Sciatic nerve (tissue), 2 donors: ENCODE measurements at regions not wholly inside any gene's neighbourhood (a gene's known extent, or its start where the extent isn't known, plus 50 kb on each side); places are given as distances from the start of the nearest gene placed in this dataset.

Source experiments
- ATAC-seq: fragments of 200-7000 bp; cut with Tn5 transposase; one replicate; pipeline ENCODE4 v1.9.1; 2020; ENCODE audit warnings: mild to moderate bottlenecking, moderate library complexity
- DNase-seq: peaks from one replicate; pipeline ENCODE4 v3.0.0-alpha.2; 2020; ENCODE audit warnings: low spot score
- intact Hi-C: fragments of 100-400 bp; cut with DNase I; formaldehyde crosslinking; loops from one replicate; pipeline ENCODE4 v1.14.2; 2022
- donor health status: DM: no; HTN: no; CAD: no.
- donor health status: DM: no; HTN: no; CAD: no.

GRCh38 chr10:62453274-62453673, 79.1 kb downstream of the ZNF365 start:
- intact Hi-C loops, result no loop called here
- ATAC-seq, result no peak
- no peak for DNase-seq

- DNase-seq, result no peak
- peak; percentile 95 for ATAC-seq
- intact Hi-C loops, result no loop called here
Measured at GRCh38 chr10:62454687-62455397, 80.7 kb downstream of the ZNF365 start.

- ATAC-seq, result peak; percentile 22
- intact Hi-C loops, result no loop called here
- no peak for DNase-seq
Measured at GRCh38 chr10:62456611-62457101, 82.5 kb downstream of the ZNF365 start.

GRCh38 chr10:62457196-62457595, 83.0 kb downstream of the ZNF365 start:
- DNase-seq (no peak), ATAC-seq (no peak)
- intact Hi-C loops, result no loop called here

- intact Hi-C loops, result no loop called here
- no peak for ATAC-seq
- DNase-seq, result no peak
Measured at GRCh38 chr10:62457598-62457997, 83.4 kb downstream of the ZNF365 start.

- DNase-seq (no peak), ATAC-seq (peak; percentile 75)
- intact Hi-C loops, result no loop called here
Measured at GRCh38 chr10:62459072-62459471, 84.9 kb downstream of the ZNF365 start.

GRCh38 chr10:62459500-62459899, 85.3 kb downstream of the ZNF365 start:
- no peak for ATAC-seq
- DNase-seq, result no peak
- intact Hi-C loops, result no loop called here

GRCh38 chr10:62460393-62460792, 86.2 kb downstream of the ZNF365 start:
- ATAC-seq (no peak), DNase-seq (no peak)
- intact Hi-C loops, result no loop called here

- ATAC-seq (no peak), DNase-seq (no peak)
- intact Hi-C loops, result no loop called here
Measured at GRCh38 chr10:62461120-62461519, 87.0 kb downstream of the ZNF365 start.

- ATAC-seq, result no peak
- no peak for DNase-seq
- intact Hi-C loops, result no loop called here
Measured at GRCh38 chr10:62462461-62462860, 88.3 kb downstream of the ZNF365 start.

- no peak for DNase-seq
- intact Hi-C loops, result no loop called here
- no peak for ATAC-seq
Measured at GRCh38 chr10:62463364-62463763, 89.2 kb downstream of the ZNF365 start.

GRCh38 chr10:62464308-62464707, 90.1 kb downstream of the ZNF365 start:
- ATAC-seq, result no peak
- intact Hi-C loops, result no loop called here
- DNase-seq, result no peak

- ATAC-seq (no peak), DNase-seq (no peak)
- intact Hi-C loops, result no loop called here
Measured at GRCh38 chr10:62466590-62466989, 92.4 kb downstream of the ZNF365 start.

GRCh38 chr10:62467527-62467926, 93.4 kb downstream of the ZNF365 start:
- intact Hi-C loops, result no loop called here
- DNase-seq, result no peak
- no peak for ATAC-seq

- ATAC-seq, result no peak
- DNase-seq, result no peak
- intact Hi-C loops, result no loop called here
Measured at GRCh38 chr10:62471711-62472110, 97.5 kb downstream of the ZNF365 start.

- DNase-seq (no peak), ATAC-seq (no peak)
- intact Hi-C loops, result no loop called here
Measured at GRCh38 chr10:62473241-62473640, 99.1 kb downstream of the ZNF365 start.

GRCh38 chr10:62475551-62475950, 101.4 kb downstream of the ZNF365 start:
- DNase-seq, result no peak
- intact Hi-C loops, result no loop called here
- no peak for ATAC-seq

GRCh38 chr10:62479523-62479922, 105.4 kb downstream of the ZNF365 start:
- no peak for DNase-seq
- no peak for ATAC-seq
- intact Hi-C loops, result no loop called here

- DNase-seq (no peak), ATAC-seq (no peak)
- intact Hi-C loops, result no loop called here
Measured at GRCh38 chr10:62480196-62480595, 106.0 kb downstream of the ZNF365 start.

- intact Hi-C loops, result no loop called here
- DNase-seq, result no peak
- no peak for ATAC-seq
Measured at GRCh38 chr10:62482581-62482980, 108.4 kb downstream of the ZNF365 start.

- intact Hi-C loops, result no loop called here
- DNase-seq (no peak), ATAC-seq (no peak)
Measured at GRCh38 chr10:62491597-62491996, 117.4 kb downstream of the ZNF365 start.
